ENCODE measurements at regions not wholly inside any gene's neighbourhood (a gene's known extent, or its start where the extent isn't known, plus 50 kb on each side); places are given as distances from the start of the nearest gene placed in this dataset.
"Not testable (repeated sequence)": the region's sequence is repeated elsewhere in the genome, so short reads cannot be mapped to it uniquely, and the experiment has no call there.

DNA sequence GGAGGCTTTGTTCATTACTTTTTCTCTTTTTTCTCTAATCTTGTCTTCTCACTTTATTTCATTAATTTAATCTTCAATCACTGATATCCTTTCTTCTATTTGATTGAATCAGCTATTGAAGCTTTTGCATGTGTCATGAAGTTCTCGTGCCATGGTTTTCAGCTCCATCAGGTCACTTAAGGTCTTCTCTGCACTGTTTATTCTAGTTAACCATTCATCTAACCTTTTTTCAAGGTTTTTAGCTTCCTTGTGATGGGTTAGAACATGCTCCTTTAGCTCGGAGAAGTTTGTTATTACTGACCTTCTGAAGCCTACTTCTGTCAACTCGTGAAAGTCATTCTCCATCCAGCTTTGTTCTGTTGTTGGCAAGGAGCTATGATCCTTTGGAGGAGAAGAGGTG, 695.0 kb upstream of the CDH6 start:
- H3K27ac ChIP-seq (ENCODE audit: low read length, poor library complexity, severe bottlenecking); H3K4me3 ChIP-seq (ENCODE audit: insufficient read depth in 1 of 2, low read depth in 1 of 2, low read length in 2 of 2); H3K9me3 ChIP-seq (ENCODE audit: control insufficient read depth, low read length): not testable (repeated sequence)

DNA sequence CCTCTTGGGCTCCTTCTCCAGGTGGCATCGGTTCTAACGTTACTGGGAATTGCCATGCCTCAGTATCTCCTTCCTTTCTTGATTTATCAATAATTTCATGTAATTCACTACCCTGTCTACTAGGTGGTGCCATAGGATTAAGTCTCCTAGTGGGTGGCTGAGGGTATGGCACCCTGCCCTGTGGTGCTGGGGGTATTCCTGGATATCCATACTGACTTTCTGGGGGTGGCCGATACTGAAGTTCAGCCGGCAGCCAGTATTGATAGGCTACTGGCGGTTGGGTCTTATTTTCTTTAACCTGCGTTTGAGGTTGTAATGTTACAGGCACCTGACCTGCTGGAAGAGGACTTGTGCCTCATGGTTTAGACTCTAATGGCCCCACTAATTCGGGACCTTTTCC, 699.4 kb upstream of the CDH6 start:
- H2BK12ac ChIP-seq (ENCODE audit: low read length in 2 of 2); H3K79me1 ChIP-seq (replicated peaks; ENCODE audit: low read length, poor library complexity, severe bottlenecking); DNase-seq; H3K4ac ChIP-seq (ENCODE audit: low read depth in 1 of 2, low read length in 2 of 2); H3K9ac ChIP-seq (ENCODE audit: low read length); H3K18ac ChIP-seq (ENCODE audit: low read depth in 1 of 2, low read length in 2 of 2); H4K91ac ChIP-seq (ENCODE audit: low read length); H3K4me1 ChIP-seq (ENCODE audit: control insufficient read depth, insufficient read depth, low read depth, low read length); H3K4me3 ChIP-seq (ENCODE audit: insufficient read depth in 1 of 2, low read depth in 1 of 2, low read length in 2 of 2); H2BK5ac ChIP-seq (ENCODE audit: low read depth, low read length, poor library complexity, severe bottlenecking); H4K8ac ChIP-seq (ENCODE audit: low read length); H3K36me3 ChIP-seq (ENCODE audit: control insufficient read depth in 1 of 2, insufficient read depth in 2 of 2, low read depth in 1 of 2, low read length in 2 of 2); H2BK15ac ChIP-seq (ENCODE audit: low read depth, poor library complexity, severe bottlenecking); H3K23ac ChIP-seq (ENCODE audit: low read length in 2 of 2); H2AFZ ChIP-seq (ENCODE audit: low read depth, low read length); H3K27me3 ChIP-seq (ENCODE audit: control insufficient read depth in 1 of 2, insufficient read depth in 1 of 2, low read length in 2 of 2); H3K14ac ChIP-seq (ENCODE audit: low read length in 2 of 2); H3K9me3 ChIP-seq (ENCODE audit: control insufficient read depth, low read length); H3K27ac ChIP-seq (ENCODE audit: low read length, poor library complexity, severe bottlenecking); H2AK5ac ChIP-seq (ENCODE audit: low read length, severe bottlenecking); H2BK120ac ChIP-seq (ENCODE audit: low read depth, low read length); H3K4me2 ChIP-seq (ENCODE audit: low read length, poor library complexity, severe bottlenecking): not testable (repeated sequence)
- WGBS: 66% methylated on average over 3 of the region's 7 CpGs

More for the DNA sequence above, 695.0 kb upstream of the CDH6 start:
- H3K9ac ChIP-seq (ENCODE audit: low read length); H2AFZ ChIP-seq (ENCODE audit: low read depth, low read length); H3K27me3 ChIP-seq (ENCODE audit: control insufficient read depth in 1 of 2, insufficient read depth in 1 of 2, low read length in 2 of 2); H3K4ac ChIP-seq (ENCODE audit: low read depth in 1 of 2, low read length in 2 of 2); H2BK12ac ChIP-seq (ENCODE audit: low read length in 2 of 2); H2AK5ac ChIP-seq (ENCODE audit: low read length, severe bottlenecking); H3K4me1 ChIP-seq (ENCODE audit: control insufficient read depth, insufficient read depth, low read depth, low read length); H2BK5ac ChIP-seq (ENCODE audit: low read depth, low read length, poor library complexity, severe bottlenecking); H4K8ac ChIP-seq (ENCODE audit: low read length); H3K18ac ChIP-seq (ENCODE audit: low read depth in 1 of 2, low read length in 2 of 2); H3K79me1 ChIP-seq (replicated peaks; ENCODE audit: low read length, poor library complexity, severe bottlenecking); H2BK120ac ChIP-seq (ENCODE audit: low read depth, low read length); H3K23ac ChIP-seq (ENCODE audit: low read length in 2 of 2); DNase-seq; H2BK15ac ChIP-seq (ENCODE audit: low read depth, poor library complexity, severe bottlenecking); H3K14ac ChIP-seq (ENCODE audit: low read length in 2 of 2); H4K91ac ChIP-seq (ENCODE audit: low read length); H3K4me2 ChIP-seq (ENCODE audit: low read length, poor library complexity, severe bottlenecking); H3K36me3 ChIP-seq (ENCODE audit: control insufficient read depth in 1 of 2, insufficient read depth in 2 of 2, low read depth in 1 of 2, low read length in 2 of 2): not testable (repeated sequence)
- 90% methylated on average over 3 of the region's 3 CpGs for WGBS

GRCh38 chr5:30479104-30479503, 714.4 kb upstream of the CDH6 start:
- Histone ChIP-seq H2BK120ac (ENCODE audit: low read depth, low read length) (no peak overlapping the region), H2AK5ac (ENCODE audit: low read length, severe bottlenecking) (no peak overlapping the region), H3K4me2 (ENCODE audit: low read length, poor library complexity, severe bottlenecking) (no peak overlapping the region), H4K8ac (ENCODE audit: low read length) (no peak overlapping the region), H3K27ac (ENCODE audit: low read length, poor library complexity, severe bottlenecking) (no peak overlapping the region), H2BK12ac (ENCODE audit: low read length in 2 of 2) (no peak overlapping the region), H3K4me1 (ENCODE audit: control insufficient read depth, insufficient read depth, low read depth, low read length) (no peaks in the 10 kb centered on the region), H3K9me3 (ENCODE audit: control insufficient read depth, low read length) (peaks cover 18% of the 10 kb centered on the region), H2AFZ (ENCODE audit: low read depth, low read length) (no peak overlapping the region), H3K79me1 (replicated peaks; ENCODE audit: low read length, poor library complexity, severe bottlenecking) (no peaks in the 10 kb centered on the region), H3K4me3 (ENCODE audit: insufficient read depth in 1 of 2, low read depth in 1 of 2, low read length in 2 of 2) (no peak overlapping the region), H3K18ac (ENCODE audit: low read depth in 1 of 2, low read length in 2 of 2) (no peak overlapping the region), H2BK15ac (ENCODE audit: low read depth, poor library complexity, severe bottlenecking) (no peak overlapping the region), H3K36me3 (ENCODE audit: control insufficient read depth in 1 of 2, insufficient read depth in 2 of 2, low read depth in 1 of 2, low read length in 2 of 2) (no peaks in the 10 kb centered on the region), H2BK5ac (ENCODE audit: low read depth, low read length, poor library complexity, severe bottlenecking) (no peak overlapping the region), H3K14ac (ENCODE audit: low read length in 2 of 2) (no peak overlapping the region), H3K4ac (ENCODE audit: low read depth in 1 of 2, low read length in 2 of 2) (no peak overlapping the region), H3K9ac (ENCODE audit: low read length) (no peak overlapping the region), H3K27me3 (ENCODE audit: control insufficient read depth in 1 of 2, insufficient read depth in 1 of 2, low read length in 2 of 2) (no peaks in the 10 kb centered on the region), H3K23ac (ENCODE audit: low read length in 2 of 2) (no peak overlapping the region), H4K91ac (ENCODE audit: low read length) (no peak overlapping the region)
- DNase-seq: no peak

- H2BK15ac ChIP-seq (ENCODE audit: low read depth, poor library complexity, severe bottlenecking): no peak overlapping the region
- no peaks in the 10 kb centered on the region for H3K4me1 ChIP-seq (ENCODE audit: control insufficient read depth, insufficient read depth, low read depth, low read length)
- H2AFZ ChIP-seq (ENCODE audit: low read depth, low read length): no peak overlapping the region
- no peak overlapping the region for H3K4me2 ChIP-seq (ENCODE audit: low read length, poor library complexity, severe bottlenecking)
- no peak overlapping the region for H3K4me3 ChIP-seq (ENCODE audit: insufficient read depth in 1 of 2, low read depth in 1 of 2, low read length in 2 of 2)
- H2AK5ac ChIP-seq (ENCODE audit: low read length, severe bottlenecking): no peak overlapping the region
- no peak overlapping the region for H3K18ac ChIP-seq (ENCODE audit: low read depth in 1 of 2, low read length in 2 of 2)
- H3K9me3 ChIP-seq (ENCODE audit: control insufficient read depth, low read length): peaks cover 23% of the 10 kb centered on the region
- H2BK5ac ChIP-seq (ENCODE audit: low read depth, low read length, poor library complexity, severe bottlenecking): no peak overlapping the region
- no peak overlapping the region for H3K9ac ChIP-seq (ENCODE audit: low read length)
- no peak for DNase-seq
- H3K36me3 ChIP-seq (ENCODE audit: control insufficient read depth in 1 of 2, insufficient read depth in 2 of 2, low read depth in 1 of 2, low read length in 2 of 2): no peaks in the 10 kb centered on the region
- no peak overlapping the region for H3K23ac ChIP-seq (ENCODE audit: low read length in 2 of 2)
- no peak overlapping the region for H4K8ac ChIP-seq (ENCODE audit: low read length)
- no peak overlapping the region for H2BK120ac ChIP-seq (ENCODE audit: low read depth, low read length)
- no peaks in the 10 kb centered on the region for H3K27me3 ChIP-seq (ENCODE audit: control insufficient read depth in 1 of 2, insufficient read depth in 1 of 2, low read length in 2 of 2)
- no peaks in the 10 kb centered on the region for H3K79me1 ChIP-seq (replicated peaks; ENCODE audit: low read length, poor library complexity, severe bottlenecking)
- H3K14ac ChIP-seq (ENCODE audit: low read length in 2 of 2): no peak overlapping the region
- no peak overlapping the region for H3K4ac ChIP-seq (ENCODE audit: low read depth in 1 of 2, low read length in 2 of 2)
- H4K91ac ChIP-seq (ENCODE audit: low read length): no peak overlapping the region
- H2BK12ac ChIP-seq (ENCODE audit: low read length in 2 of 2): no peak overlapping the region
- 58% methylated on average over 4 of the region's 4 CpGs for WGBS
- no peak overlapping the region for H3K27ac ChIP-seq (ENCODE audit: low read length, poor library complexity, severe bottlenecking)
These were observed 718.1 kb upstream of the CDH6 start for GRCh38 chr5:30475429-30475828.
